MCF 10A (cell line): ENCODE measurements at regions not wholly inside any gene's neighbourhood (a gene's known extent, or its start where the extent isn't known, plus 50 kb on each side); places are given as distances from the start of the nearest gene placed in this dataset.

Experiments
- BruUV-seq: library from RNA; stranded (reverse); fragments of 400-500 nt; replicated peaks from 2 replicates; lab custom pipeline; 2021; lab: Mats Ljungman, UMichigan
- CTCF ChIA-PET: fragments of 300-600 bp; sonication (Branson Sonifier 250); formaldehyde crosslinking; extraction: SDS; loops from one replicate; lab custom pipeline; 2021; ENCODE audit warnings: antibody characterized with exemption, inconsistent platforms; lab: Yijun Ruan, JAX
- POLR2A ChIA-PET: fragments of 300-600, 350-650 bp; sonication (Branson Sonifier 250); formaldehyde crosslinking; extraction: SDS; loops from one replicate; lab custom pipeline; 2020; ENCODE audit warnings: antibody characterized with exemption, inconsistent platforms; lab: Yijun Ruan, JAX
- DNase-seq: peaks from one replicate; pipeline ENCODE4 v3.0.0-alpha.2; 2018; ENCODE audit not compliant: unreplicated experiment
- H3K27ac Mint-ChIP-seq: one replicate; pipeline ENCODE4 v1.8.0; 2022; ENCODE audit warnings: mild to moderate bottlenecking, low read depth, mixed read lengths; ENCODE audit not compliant: unreplicated experiment
- H3K27me3 Mint-ChIP-seq: one replicate; pipeline ENCODE4 v1.8.0; 2022; ENCODE audit warnings: mixed read lengths; ENCODE audit not compliant: insufficient read depth, unreplicated experiment
- H3K36me3 Mint-ChIP-seq: one replicate; pipeline ENCODE4 v1.8.0; 2022; ENCODE audit warnings: mild to moderate bottlenecking, moderate library complexity, mixed read lengths; ENCODE audit not compliant: insufficient read depth, unreplicated experiment
- H3K4me1 Mint-ChIP-seq: one replicate; pipeline ENCODE4 v1.8.0; 2022; ENCODE audit warnings: mixed read lengths; ENCODE audit not compliant: insufficient read depth, unreplicated experiment
- H3K4me3 Mint-ChIP-seq: one replicate; pipeline ENCODE4 v1.8.0; 2022; ENCODE audit warnings: mild to moderate bottlenecking, moderate library complexity, mixed read lengths; ENCODE audit not compliant: unreplicated experiment
- H3K9me3 Mint-ChIP-seq: one replicate; pipeline ENCODE4 v1.8.0; 2022; ENCODE audit warnings: mixed read lengths; ENCODE audit not compliant: unreplicated experiment
- CTCF ChIP-seq: fragments of 200-600 bp; IDR thresholded peaks from one replicate; pipeline ENCODE4 v1.8.0; 2022; ENCODE audit warnings: antibody characterized with exemption, mild to moderate bottlenecking; ENCODE audit not compliant: unreplicated experiment
- intact Hi-C: fragments of 100-400 bp; cut with micrococcal nuclease; formaldehyde crosslinking; loops from 2 replicates; pipeline ENCODE4 v1.14.1; 2022

GRCh38 chr4:141896687-141897086, 260.3 kb downstream of the IL15 start:
- ChIA-PET CTCF (no interaction called here), POLR2A (no interaction called here)
- Mint-ChIP-seq H3K27ac (no peak overlapping the region), H3K4me3 (no peak overlapping the region), H3K4me1 (no peaks in the 10 kb centered on the region), H3K9me3 (no peaks in the 10 kb centered on the region), H3K36me3 (peaks cover 5% of the 10 kb centered on the region), H3K27me3 (no peaks in the 10 kb centered on the region)
- intact Hi-C loops: no loop called here
- BruUV-seq: no TSS peak
- no peak for DNase-seq
- TF ChIP-seq CTCF: no peak

- no peak for DNase-seq
- H3K9me3 Mint-ChIP-seq: no peaks in the 10 kb centered on the region
- intact Hi-C loops: no loop called here
- H3K4me1 Mint-ChIP-seq: no peaks in the 10 kb centered on the region
- ChIA-PET POLR2A (no interaction called here), CTCF (interaction anchor here (0.6 kb wide), 1 partner anchor 8 kb away, joined by 4 read pairs; no protein-coding TSS in a partner anchor)
- no peak overlapping the region for H3K27ac Mint-ChIP-seq
- no peak overlapping the region for H3K4me3 Mint-ChIP-seq
- BruUV-seq: no TSS peak
- no peaks in the 10 kb centered on the region for H3K36me3 Mint-ChIP-seq
- no peak for TF ChIP-seq CTCF
- no peaks in the 10 kb centered on the region for H3K27me3 Mint-ChIP-seq
Observed at GRCh38 chr4:141898346-141898745, 262.0 kb downstream of the IL15 start.

- Mint-ChIP-seq H3K4me3 (no peak overlapping the region), H3K9me3 (no peaks in the 10 kb centered on the region), H3K36me3 (no peaks in the 10 kb centered on the region), H3K27me3 (no peaks in the 10 kb centered on the region), H3K27ac (peak overlapping the region; percentile 54), H3K4me1 (no peaks in the 10 kb centered on the region)
- ChIA-PET CTCF (interaction anchor here (1.0 kb wide), 1 partner anchor 12 kb away, joined by 6 read pairs; no protein-coding TSS in a partner anchor), POLR2A (interaction anchor here (0.7 kb wide), 1 partner anchor 84 kb away, joined by 3 read pairs; no protein-coding TSS in a partner anchor)
- intact Hi-C loops: no loop called here
- DNase-seq: no peak
- TF ChIP-seq CTCF: no peak
- no TSS peak for BruUV-seq
Observed at GRCh38 chr4:141899103-141899502, 262.7 kb downstream of the IL15 start.

GRCh38 chr4:141899541-141899940, 263.2 kb downstream of the IL15 start:
- Mint-ChIP-seq H3K27ac (peak overlapping the region; percentile 54), H3K4me3 (no peak overlapping the region), H3K36me3 (no peaks in the 10 kb centered on the region), H3K9me3 (no peaks in the 10 kb centered on the region), H3K27me3 (no peaks in the 10 kb centered on the region), H3K4me1 (no peaks in the 10 kb centered on the region)
- ChIA-PET POLR2A (interaction anchor here (0.7 to 0.8 kb wide), 3 partner anchors 46 to 649 kb away, joined by 3 read pairs; no protein-coding TSS in a partner anchor), CTCF (interaction anchor here (0.6 to 1.0 kb wide), 2 partner anchors 11 to 948 kb away, joined by 3 to 6 read pairs; no protein-coding TSS in a partner anchor)
- DNase-seq: peak; percentile 9
- intact Hi-C loops: no loop called here
- BruUV-seq: no TSS peak
- TF ChIP-seq CTCF: no peak
